HG02884 (cell line): ENCODE measurements at regions not wholly inside any gene's neighbourhood (a gene's known extent, or its start where the extent isn't known, plus 50 kb on each side); places are given as distances from the start of the nearest gene placed in this dataset.

Experiments used
- ATAC-seq: cut with Tn5 transposase; IDR thresholded peaks from one replicate; pipeline ENCODE4 v1.9.1; 2021; ENCODE audit warnings: mild to moderate bottlenecking, moderate library complexity; ENCODE audit not compliant: unreplicated experiment

DNA sequence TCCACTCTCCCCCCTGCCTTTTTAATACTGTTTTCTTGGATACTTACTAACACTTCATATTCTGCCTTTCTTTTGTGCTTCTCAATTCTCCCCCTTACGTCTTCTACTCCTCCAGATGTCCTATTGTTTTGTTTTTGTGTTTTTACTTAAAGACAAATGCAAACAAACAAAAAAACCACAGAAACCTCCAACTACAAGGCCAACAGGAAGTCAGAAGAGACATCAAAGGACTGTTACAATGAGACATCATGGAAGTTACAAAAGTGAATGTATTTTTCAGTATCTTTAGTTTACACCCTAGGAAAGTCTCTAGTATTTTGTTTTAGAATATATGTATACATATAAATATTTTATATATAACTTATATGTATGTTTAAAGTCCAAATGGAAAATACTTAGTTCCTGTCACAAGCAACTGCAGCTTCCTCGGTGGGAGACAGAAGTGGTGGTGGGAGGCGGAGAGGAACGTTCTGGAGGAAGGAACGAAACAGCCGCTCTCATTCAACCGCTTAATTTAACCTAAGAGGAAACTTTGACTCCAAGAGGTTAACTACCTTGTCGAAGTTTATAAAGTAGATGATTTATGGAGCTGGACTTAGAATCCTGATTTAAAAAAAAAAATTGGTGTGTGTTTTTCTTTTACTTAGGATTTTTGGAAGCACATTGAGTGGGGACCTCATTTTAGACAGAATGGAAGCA lies 168.9 kb upstream of the PDE10A start:
- ATAC-seq, result no peak

GRCh38 chr6:165830761-165831160 lies 167.7 kb upstream of the PDE10A start:
- ATAC-seq, result no peak

GRCh38 chr6:165829376-165829775 lies 166.3 kb upstream of the PDE10A start:
- no peak for ATAC-seq

DNA sequence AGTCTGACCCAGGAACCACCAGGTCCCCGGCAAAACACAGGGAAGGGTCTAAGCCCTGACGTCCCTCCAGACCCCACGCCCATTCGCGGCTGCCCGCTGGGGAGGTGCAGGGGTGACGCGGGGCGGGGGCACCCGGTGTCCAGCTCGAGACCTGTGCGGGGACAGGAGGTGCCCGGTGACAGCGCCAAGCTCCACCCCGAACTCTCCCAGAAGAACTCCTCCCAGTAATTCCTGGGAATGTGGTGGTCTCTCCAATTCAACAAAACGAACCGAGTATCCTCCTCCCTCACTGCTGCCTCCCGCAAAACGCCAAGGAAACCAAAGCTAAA lies 164.1 kb upstream of the PDE10A start:
- no peak for ATAC-seq

- no peak for ATAC-seq
Measured at GRCh38 chr6:165826487-165827189, 163.6 kb upstream of the PDE10A start.

GRCh38 chr6:165825256-165825815 lies 162.3 kb upstream of the PDE10A start:
- no peak for ATAC-seq

- ATAC-seq, result no peak
Measured at GRCh38 chr6:165823609-165824326, 160.7 kb upstream of the PDE10A start.

DNA sequence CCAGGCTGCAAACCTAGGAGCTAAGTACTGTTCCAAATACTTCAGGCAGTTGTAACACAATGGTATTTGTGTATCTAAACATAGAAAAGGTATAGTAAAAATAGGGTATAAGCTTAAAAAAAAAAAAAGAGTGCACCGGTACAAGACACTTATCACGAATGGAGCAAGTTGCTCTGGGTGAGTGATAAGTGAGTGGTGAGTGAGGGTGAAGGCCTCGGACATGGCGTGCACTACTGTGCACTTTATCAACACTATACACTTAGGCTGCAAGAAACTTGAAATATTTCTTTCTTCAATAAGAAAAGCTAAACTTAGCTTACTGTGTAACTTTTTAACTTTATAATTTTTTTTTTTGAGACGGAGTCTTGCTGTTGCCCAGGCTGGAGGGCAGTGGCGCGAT lies 159.5 kb upstream of the PDE10A start:
- no peak for ATAC-seq

- no peak for ATAC-seq
Measured at GRCh38 chr6:165821754-165822153, 158.7 kb upstream of the PDE10A start.

GRCh38 chr6:165820934-165821333 lies 157.9 kb upstream of the PDE10A start:
- ATAC-seq, result no peak

- ATAC-seq, result no peak
Measured at GRCh38 chr6:165820407-165820806, 157.4 kb upstream of the PDE10A start.

GRCh38 chr6:165819394-165819793 lies 156.4 kb upstream of the PDE10A start:
- no peak for ATAC-seq

DNA sequence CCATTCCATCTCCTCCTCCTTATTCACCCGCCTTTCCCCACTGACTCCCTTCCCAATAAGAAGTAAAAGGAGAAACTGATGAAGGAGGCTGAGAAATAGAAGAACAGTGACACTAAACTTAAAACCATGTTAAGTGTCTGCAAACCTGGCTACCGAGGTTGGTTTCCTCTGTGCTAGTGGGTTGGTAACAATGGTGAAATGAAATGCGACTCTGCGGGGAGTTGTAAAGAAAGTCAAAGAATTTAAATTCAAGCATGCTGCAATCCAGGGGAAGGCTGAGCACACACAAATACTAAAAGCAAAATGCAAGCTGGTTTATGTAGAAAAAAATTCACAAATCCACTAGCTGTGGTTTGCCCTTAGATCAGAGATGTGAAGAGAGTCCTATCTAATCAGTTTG lies 155.2 kb upstream of the PDE10A start:
- ATAC-seq, result no peak

- ATAC-seq, result no peak
Measured at GRCh38 chr6:165817771-165818170, 154.7 kb upstream of the PDE10A start.

DNA sequence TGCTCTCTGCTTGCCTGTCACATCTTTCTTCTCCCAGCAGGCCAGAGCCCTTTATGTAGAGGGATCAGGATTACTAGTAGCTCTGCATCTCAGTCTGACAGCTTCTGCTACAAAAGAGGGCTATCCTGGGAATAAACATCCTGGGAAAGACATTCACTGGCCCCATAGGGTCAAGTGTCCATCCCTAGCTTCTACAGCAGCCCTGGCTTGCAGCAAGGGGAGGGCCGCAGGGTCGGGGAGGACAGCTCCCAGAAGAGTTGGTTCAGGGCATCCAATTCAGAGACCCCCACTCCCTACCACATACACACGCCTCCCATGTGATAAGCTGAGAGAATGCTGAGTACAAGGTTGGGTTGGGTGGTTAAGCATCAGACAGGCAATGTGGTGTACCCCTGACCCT lies 154.1 kb upstream of the PDE10A start:
- ATAC-seq, result no peak

- no peak for ATAC-seq
Measured at GRCh38 chr6:165814679-165815078, 151.6 kb upstream of the PDE10A start.

GRCh38 chr6:165811512-165811911 lies 148.5 kb upstream of the PDE10A start:
- no peak for ATAC-seq

DNA sequence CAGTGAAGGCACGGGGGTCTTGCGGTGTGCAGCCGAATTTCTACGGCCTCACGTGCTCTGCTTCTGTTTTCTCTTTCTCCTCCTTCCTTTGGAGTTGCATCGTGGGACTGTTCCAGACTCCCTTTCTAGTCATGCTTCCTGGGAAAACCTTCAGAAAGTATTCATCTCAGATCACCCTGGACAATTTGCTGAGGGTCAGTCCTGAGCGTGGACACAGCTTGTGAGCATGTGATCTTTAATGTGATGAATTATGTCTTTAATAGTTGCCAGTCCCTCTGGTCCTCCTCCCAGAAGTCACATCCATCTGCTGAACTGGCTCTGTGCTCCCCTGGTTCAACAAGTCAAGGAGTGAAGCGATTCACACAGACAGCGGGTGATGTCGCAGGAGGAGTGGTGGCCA lies 145.0 kb upstream of the PDE10A start:
- ATAC-seq, result no peak

DNA sequence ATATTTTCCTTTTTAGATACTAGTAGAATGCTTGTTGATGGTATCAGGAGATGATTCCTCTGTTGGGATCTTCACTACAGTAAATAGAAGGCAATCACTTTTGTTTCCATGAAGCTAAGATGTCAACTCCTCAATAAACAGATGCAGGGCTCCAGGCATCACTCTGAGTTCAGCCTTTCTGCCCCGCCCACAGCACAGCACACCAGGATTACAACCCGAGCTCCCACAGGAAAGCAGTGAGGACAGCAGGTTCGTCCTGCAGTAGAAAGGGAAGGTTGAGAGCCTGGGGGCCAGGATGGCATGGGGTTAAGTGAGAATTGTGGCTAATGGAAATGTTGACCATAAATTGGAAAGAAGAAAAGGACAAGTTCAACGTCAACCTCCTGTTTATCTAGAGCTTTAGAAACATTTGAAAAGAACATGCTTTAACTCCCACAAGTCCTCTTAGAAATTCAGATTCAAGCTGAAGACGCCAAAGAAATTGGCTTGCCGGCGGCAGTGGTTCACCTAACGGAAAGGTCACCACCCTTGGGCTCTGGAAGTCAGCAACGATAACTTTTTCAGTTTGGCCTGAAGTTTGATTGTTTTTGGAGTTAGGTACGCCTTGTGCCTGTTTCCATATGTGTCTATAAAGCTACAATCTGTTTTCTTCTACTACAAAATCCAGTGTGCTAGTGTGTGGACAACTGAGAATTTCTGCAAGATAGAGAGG lies 144.4 kb upstream of the PDE10A start:
- ATAC-seq, result no peak

- no peak for ATAC-seq
Measured at GRCh38 chr6:165806126-165806810, 143.2 kb upstream of the PDE10A start.

DNA sequence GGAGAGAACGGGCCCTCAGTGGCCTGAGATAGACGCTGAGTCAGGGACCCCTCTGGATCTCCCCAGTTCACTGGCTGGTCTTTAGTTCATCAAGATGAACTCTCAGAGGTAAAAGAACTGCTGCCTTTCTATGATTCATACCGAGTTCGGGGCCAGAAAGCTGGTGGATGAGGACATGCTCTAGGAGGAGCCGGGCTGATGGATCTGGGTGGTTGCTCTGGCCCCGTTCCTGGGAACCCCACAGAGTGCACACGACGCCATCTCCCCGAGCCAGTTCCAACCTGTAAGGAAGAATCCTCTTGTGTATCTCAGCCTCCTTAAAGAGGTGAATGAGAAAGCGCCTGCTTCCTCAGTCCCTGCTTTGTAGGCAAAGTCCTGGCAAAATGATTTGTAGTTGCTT lies 142.6 kb upstream of the PDE10A start:
- ATAC-seq, result no peak
